Right atrium auricular region (tissue), 2 donors: ENCODE measurements at regions not wholly inside any gene's neighbourhood (a gene's known extent, or its start where the extent isn't known, plus 50 kb on each side); places are given as distances from the start of the nearest gene placed in this dataset.

ENCODE experiments used
- DNase-seq: peaks from one replicate; pipeline ENCODE4 v3.0.0-alpha.2; 2019; ENCODE audit warnings: low spot score
- H3K27ac ChIP-seq, 2 donors: fragments of 200-600 bp; sonication (generic); 1 replicate in 1 of 2; 2 replicates in 1 of 2; pipeline ENCODE4 v1.5.1; 2016 to 2019
- H3K27me3 ChIP-seq, 2 donors: fragments of 200-600 bp; sonication (generic); one replicate each; pipeline versions ENCODE4 v1.5.1 to v1.6.0; 2017 to 2019
- H3K36me3 ChIP-seq: fragments of 200-600 bp; sonication (generic); one replicate; pipeline ENCODE4 v1.5.1; 2016
- H3K4me1 ChIP-seq, 2 donors: fragments of 200-600 bp; sonication (generic); one replicate each; pipeline versions ENCODE4 v1.5.1 to v1.6.0; 2017 to 2019
- H3K4me3 ChIP-seq, 2 donors: fragments of 200-600 bp; sonication (generic); 1 replicate in 1 of 2; 2 replicates in 1 of 2; pipeline ENCODE4 v1.5.1; 2017 to 2019; ENCODE audit warnings: mild to moderate bottlenecking in 1 of 2, moderate library complexity in 1 of 2
- H3K9me3 ChIP-seq, 2 donors: fragments of 200-600 bp; sonication (generic); one replicate each; pipeline ENCODE4 v1.5.1; 2019
- CTCF ChIP-seq, 2 donors: fragments of 200-600 bp; sonication (generic); IDR thresholded peaks; one replicate each; pipeline ENCODE4 v1.5.1; 2019; ENCODE audit warnings: antibody characterized with exemption in 2 of 2

- Histone ChIP-seq H3K9me3 (no peaks in the 10 kb centered on the region), H3K27ac (no peak overlapping the region), H3K4me1 (peaks cover 0 to 25% of the 10 kb centered on the region in 2 donors), H3K4me3 (no peak overlapping the region), H3K36me3 (no peaks in the 10 kb centered on the region), H3K27me3 (no peaks in the 10 kb centered on the region)
- no peak for DNase-seq
- TF ChIP-seq CTCF (IDR thresholded peaks at IDR 0.05) = no peak
Measured at GRCh38 chr14:104321802-104322130, 183.4 kb downstream of the KIF26A start.

GRCh38 chr14:104322531-104323366 lies 184.4 kb downstream of the KIF26A start:
- no peak for TF ChIP-seq CTCF (IDR thresholded peaks at IDR 0.05)
- Histone ChIP-seq H3K27ac (no peak overlapping the region), H3K4me3 (no peak overlapping the region), H3K4me1 (peaks cover 0 to 25% of the 10 kb centered on the region in 2 donors), H3K9me3 (no peaks in the 10 kb centered on the region), H3K27me3 (no peaks in the 10 kb centered on the region), H3K36me3 (no peaks in the 10 kb centered on the region)
- no peak for DNase-seq

GRCh38 chr14:104323551-104324175 lies 185.3 kb downstream of the KIF26A start:
- no peak for DNase-seq
- Histone ChIP-seq H3K9me3 (no peaks in the 10 kb centered on the region), H3K27me3 (no peaks in the 10 kb centered on the region), H3K4me1 (peaks cover 0 to 22% of the 10 kb centered on the region in 2 donors), H3K27ac (no peak overlapping the region), H3K4me3 (no peak overlapping the region), H3K36me3 (no peaks in the 10 kb centered on the region)
- no peak for TF ChIP-seq CTCF (IDR thresholded peaks at IDR 0.05)

GRCh38 chr14:104326848-104327247 lies 188.5 kb downstream of the KIF26A start:
- Histone ChIP-seq H3K27ac (no peak overlapping the region), H3K36me3 (no peaks in the 10 kb centered on the region), H3K4me1 (no peaks in the 10 kb centered on the region), H3K4me3 (no peak overlapping the region), H3K27me3 (no peaks in the 10 kb centered on the region), H3K9me3 (peaks cover 0 to 27% of the 10 kb centered on the region in 2 donors)
- no peak for TF ChIP-seq CTCF (IDR thresholded peaks at IDR 0.05)
- no peak for DNase-seq

GRCh38 chr14:104328607-104329006 lies 190.2 kb downstream of the KIF26A start:
- Histone ChIP-seq H3K27me3 (no peaks in the 10 kb centered on the region), H3K9me3 (peaks cover 0 to 27% of the 10 kb centered on the region in 2 donors), H3K4me1 (no peaks in the 10 kb centered on the region), H3K4me3 (no peak overlapping the region), H3K27ac (no peak overlapping the region), H3K36me3 (no peaks in the 10 kb centered on the region)
- no peak for DNase-seq
- TF ChIP-seq CTCF (IDR thresholded peaks at IDR 0.05) = no peak
